Large intestine (tissue), 3 donors: ENCODE measurements at regions not wholly inside any gene's neighbourhood (a gene's known extent, or its start where the extent isn't known, plus 50 kb on each side); places are given as distances from the start of the nearest gene placed in this dataset.
A peak's percentile ranks its signal among the peaks of the same experiment; 100 is the strongest.

ENCODE experiments used
- DNase-seq, 2 donors: peaks; one replicate each; pipeline versions ENCODE4 v3.0.0 to v3.0.0-alpha.2; 2013
- H3K27ac ChIP-seq: one replicate; pipeline ENCODE4 v1.5.1; 2013; ENCODE audit warnings: low read length
- H3K27me3 ChIP-seq: 2 replicates; pipeline ENCODE4 v1.6.1; 2013; ENCODE audit warnings: low read length; ENCODE audit not compliant: control insufficient read depth, insufficient read depth
- H3K36me3 ChIP-seq: 2 replicates; pipeline ENCODE4 v1.6.1; 2013; ENCODE audit warnings: low read length; ENCODE audit not compliant: control insufficient read depth, insufficient read depth
- H3K4me1 ChIP-seq: one replicate; pipeline ENCODE4 v1.6.1; 2013; ENCODE audit warnings: low read length; ENCODE audit not compliant: control insufficient read depth, insufficient read depth
- H3K4me3 ChIP-seq: one replicate; pipeline ENCODE4 v1.5.1; 2013; ENCODE audit warnings: low read length
- H3K9me3 ChIP-seq: one replicate; pipeline ENCODE4 v1.6.1; 2013; ENCODE audit warnings: mild to moderate bottlenecking, low read depth, low read length, moderate library complexity; ENCODE audit not compliant: control insufficient read depth
- WGBS: methylation state at CpG from one replicate; pipeline ENCODE4 v1.1.5; 2013; ENCODE audit warnings: low lambda C conversion rate; ENCODE audit not compliant: insufficient coverage; 5-methylcytosine and 5-hydroxymethylcytosine counted together

- H3K27me3 ChIP-seq = no peaks in the 10 kb centered on the region
- no CpG with 5 or more reads among the region's 4 CpGs for WGBS
- no peak overlapping the region for H3K27ac ChIP-seq
- H3K9me3 ChIP-seq = peaks cover 3% of the 10 kb centered on the region
- H3K36me3 ChIP-seq = no peaks in the 10 kb centered on the region
- H3K4me3 ChIP-seq = no peak overlapping the region
- H3K4me1 ChIP-seq = peaks cover 9% of the 10 kb centered on the region
- no peak for DNase-seq
These were observed 89.6 kb downstream of the DDX1 start for GRCh38 chr2:15681089-15681885.

- peaks cover 7% of the 10 kb centered on the region for H3K4me1 ChIP-seq
- H3K27me3 ChIP-seq = no peaks in the 10 kb centered on the region
- H3K9me3 ChIP-seq = peaks cover 3% of the 10 kb centered on the region
- no peak overlapping the region for H3K27ac ChIP-seq
- H3K4me3 ChIP-seq = no peak overlapping the region
- no CpG with 5 or more reads among the region's 4 CpGs for WGBS
- no peaks in the 10 kb centered on the region for H3K36me3 ChIP-seq
- peak in 1 of 2 donors; percentile 42 for DNase-seq
These were observed 90.7 kb downstream of the DDX1 start for GRCh38 chr2:15682354-15682753.

- H3K27ac ChIP-seq = no peak overlapping the region
- peaks cover 3% of the 10 kb centered on the region for H3K9me3 ChIP-seq
- DNase-seq = no peak
- peaks cover 4% of the 10 kb centered on the region for H3K4me1 ChIP-seq
- WGBS = 51% methylated on average over 2 of the region's 13 CpGs
- no peak overlapping the region for H3K4me3 ChIP-seq
- no peaks in the 10 kb centered on the region for H3K36me3 ChIP-seq
- H3K27me3 ChIP-seq = no peaks in the 10 kb centered on the region
These were observed 92.7 kb downstream of the DDX1 start for GRCh38 chr2:15684161-15685039.

GRCh38 chr2:15685143-15685542 lies 93.5 kb downstream of the DDX1 start:
- WGBS = 80% methylated on average over 1 of the region's 9 CpGs
- H3K36me3 ChIP-seq = no peaks in the 10 kb centered on the region
- no peak for DNase-seq
- H3K4me1 ChIP-seq = peaks cover 4% of the 10 kb centered on the region
- no peak overlapping the region for H3K4me3 ChIP-seq
- H3K27me3 ChIP-seq = no peaks in the 10 kb centered on the region
- H3K9me3 ChIP-seq = peaks cover 3% of the 10 kb centered on the region
- no peak overlapping the region for H3K27ac ChIP-seq

- H3K9me3 ChIP-seq = no peaks in the 10 kb centered on the region
- no peak overlapping the region for H3K4me3 ChIP-seq
- no CpG with 5 or more reads among the region's 2 CpGs for WGBS
- peaks cover 4% of the 10 kb centered on the region for H3K4me1 ChIP-seq
- no peak for DNase-seq
- H3K27me3 ChIP-seq = no peaks in the 10 kb centered on the region
- no peak overlapping the region for H3K27ac ChIP-seq
- H3K36me3 ChIP-seq = no peaks in the 10 kb centered on the region
These were observed 95.0 kb downstream of the DDX1 start for GRCh38 chr2:15686643-15687042.

GRCh38 chr2:15687243-15687642 lies 95.6 kb downstream of the DDX1 start:
- no peak for DNase-seq
- Histone ChIP-seq H3K27ac (no peak overlapping the region), H3K4me3 (no peak overlapping the region), H3K27me3 (no peaks in the 10 kb centered on the region), H3K36me3 (no peaks in the 10 kb centered on the region), H3K9me3 (no peaks in the 10 kb centered on the region), H3K4me1 (peaks cover 2% of the 10 kb centered on the region)
- no CpG with 5 or more reads among the region's 1 CpG for WGBS

GRCh38 chr2:15687720-15688119 lies 96.1 kb downstream of the DDX1 start:
- no peaks in the 10 kb centered on the region for H3K36me3 ChIP-seq
- no peaks in the 10 kb centered on the region for H3K4me1 ChIP-seq
- no peak overlapping the region for H3K27ac ChIP-seq
- DNase-seq = no peak
- WGBS = no CpG with 5 or more reads among the region's 6 CpGs
- no peaks in the 10 kb centered on the region for H3K27me3 ChIP-seq
- no peaks in the 10 kb centered on the region for H3K9me3 ChIP-seq
- H3K4me3 ChIP-seq = no peak overlapping the region

- WGBS = no CpG with 5 or more reads among the region's 8 CpGs
- Histone ChIP-seq H3K4me3 (no peak overlapping the region), H3K27ac (no peak overlapping the region), H3K36me3 (no peaks in the 10 kb centered on the region), H3K9me3 (no peaks in the 10 kb centered on the region), H3K4me1 (no peaks in the 10 kb centered on the region), H3K27me3 (no peaks in the 10 kb centered on the region)
- no peak for DNase-seq
These were observed 97.4 kb downstream of the DDX1 start for GRCh38 chr2:15688924-15689568.

GRCh38 chr2:15689654-15690053 lies 98.0 kb downstream of the DDX1 start:
- no peaks in the 10 kb centered on the region for H3K27me3 ChIP-seq
- H3K36me3 ChIP-seq = no peaks in the 10 kb centered on the region
- no peaks in the 10 kb centered on the region for H3K4me1 ChIP-seq
- no peak overlapping the region for H3K4me3 ChIP-seq
- WGBS = 100% methylated on average over 1 of the region's 10 CpGs
- H3K9me3 ChIP-seq = no peaks in the 10 kb centered on the region
- no peak for DNase-seq
- no peak overlapping the region for H3K27ac ChIP-seq

- Histone ChIP-seq H3K27me3 (no peaks in the 10 kb centered on the region), H3K36me3 (no peaks in the 10 kb centered on the region), H3K4me3 (no peak overlapping the region), H3K27ac (no peak overlapping the region), H3K4me1 (no peaks in the 10 kb centered on the region), H3K9me3 (no peaks in the 10 kb centered on the region)
- no peak for DNase-seq
- WGBS = no CpG with 5 or more reads among the region's 12 CpGs
These were observed 100.1 kb downstream of the DDX1 start for GRCh38 chr2:15691586-15692310.
